Kidney epithelial cell (primary cell): ENCODE measurements at regions not wholly inside any gene's neighbourhood (a gene's known extent, or its start where the extent isn't known, plus 50 kb on each side); places are given as distances from the start of the nearest gene placed in this dataset.
"Not testable (repeated sequence)": the region's sequence is repeated elsewhere in the genome, so short reads cannot be mapped to it uniquely, and the experiment has no call there.

Source experiments
- DNase-seq: peaks from one replicate; pipeline ENCODE4 v3.0.0-alpha.2; 2010; ENCODE audit warnings: low read depth
- H3K27me3 ChIP-seq: 2 replicates; pipeline ENCODE4 v1.6.0; 2011; ENCODE audit warnings: low read length; ENCODE audit not compliant: control insufficient read depth, insufficient read depth
- H3K36me3 ChIP-seq: 2 replicates; pipeline ENCODE4 v1.5.1; 2011; ENCODE audit warnings: low read length; ENCODE audit not compliant: control insufficient read depth, insufficient read depth
- H3K4me3 ChIP-seq: 2 replicates; pipeline ENCODE4 v1.5.1; 2011; ENCODE audit warnings: low read depth, mild to moderate bottlenecking, control low read depth, low read length
- CTCF ChIP-seq: IDR thresholded peaks from 2 replicates; pipeline ENCODE4 v1.5.1; 2011; ENCODE audit warnings: mild to moderate bottlenecking, moderate library complexity, low read length, control low read depth, inconsistent platforms; ENCODE audit not compliant: insufficient read depth, poor library complexity, severe bottlenecking

- no peaks in the 10 kb centered on the region for H3K36me3 ChIP-seq
- TF ChIP-seq CTCF, result no peak
- H3K4me3 ChIP-seq, result no peak overlapping the region
- DNase-seq, result no peak
- no peaks in the 10 kb centered on the region for H3K27me3 ChIP-seq
Observed at GRCh38 chr6:135675026-135675425, 176.5 kb upstream of the PDE7B start.

GRCh38 chr6:135675862-135676261 is 175.6 kb upstream of the PDE7B start:
- DNase-seq, result no peak
- no peak overlapping the region for H3K4me3 ChIP-seq
- no peaks in the 10 kb centered on the region for H3K27me3 ChIP-seq
- peak; percentile 43 for TF ChIP-seq CTCF
- H3K36me3 ChIP-seq, result no peaks in the 10 kb centered on the region

GRCh38 chr6:135680964-135681913 is 170.3 kb upstream of the PDE7B start:
- no peak overlapping the region for H3K4me3 ChIP-seq
- H3K27me3 ChIP-seq, result no peaks in the 10 kb centered on the region
- H3K36me3 ChIP-seq, result no peaks in the 10 kb centered on the region
- TF ChIP-seq CTCF, result no peak
- DNase-seq, result no peak

GRCh38 chr6:135686784-135687301 is 164.7 kb upstream of the PDE7B start:
- no peak overlapping the region for H3K4me3 ChIP-seq
- TF ChIP-seq CTCF, result no peak
- H3K27me3 ChIP-seq, result no peaks in the 10 kb centered on the region
- H3K36me3 ChIP-seq, result no peaks in the 10 kb centered on the region
- no peak for DNase-seq

GRCh38 chr6:135688476-135688875 is 163.0 kb upstream of the PDE7B start:
- not testable (repeated sequence) for H3K27me3 ChIP-seq

GRCh38 chr6:135692426-135692825 is 159.1 kb upstream of the PDE7B start:
- DNase-seq, result no peak
- no peak for TF ChIP-seq CTCF
- H3K36me3 ChIP-seq, result no peaks in the 10 kb centered on the region
- H3K4me3 ChIP-seq, result no peak overlapping the region
- no peaks in the 10 kb centered on the region for H3K27me3 ChIP-seq

More at GRCh38 chr6:135688476-135688875, 163.0 kb upstream of the PDE7B start:
- not testable (repeated sequence) for H3K36me3 ChIP-seq, H3K4me3 ChIP-seq, DNase-seq
